GM12891 (cell line): ENCODE measurements at regions not wholly inside any gene's neighbourhood (a gene's known extent, or its start where the extent isn't known, plus 50 kb on each side); places are given as distances from the start of the nearest gene placed in this dataset.
"Not testable (repeated sequence)": the region's sequence is repeated elsewhere in the genome, so short reads cannot be mapped to it uniquely, and the experiment has no call there.

Source experiments
- DNase-seq: peaks from one replicate; pipeline ENCODE4 v3.0.0; 2011; ENCODE audit warnings: low spot score; ENCODE audit not compliant: insufficient read length
- FAIRE-seq: peaks from 2 replicates; lab custom pipeline; 2011; peaks lifted over from hg19 to GRCh38; lab: Jason Lieb, UNC
- PAX5 ChIP-seq: IDR thresholded peaks from 2 replicates; pipeline ENCODE4 v1.6.1; 2011; ENCODE audit warnings: low read length, moderate library complexity, mild to moderate bottlenecking; ENCODE audit not compliant: insufficient read depth, severe bottlenecking
- POLR2A ChIP-seq: IDR thresholded peaks from 2 replicates; pipeline ENCODE4 v1.6.1; 2011; ENCODE audit warnings: low read depth, low read length, control low read depth
- POLR2AphosphoS5 ChIP-seq: IDR thresholded peaks from 2 replicates; pipeline ENCODE4 v1.6.1; 2011; ENCODE audit warnings: low read depth, low read length, control low read depth
- POU2F2 ChIP-seq: IDR thresholded peaks from 2 replicates; pipeline ENCODE4 v1.6.1; 2011; ENCODE audit warnings: low read depth, mild to moderate bottlenecking, control low read depth, low read length, moderate library complexity
- SPI1 ChIP-seq: IDR thresholded peaks from 2 replicates; pipeline ENCODE4 v1.6.1; 2011; ENCODE audit warnings: low read depth, low read length, control low read depth
- TAF1 ChIP-seq: IDR thresholded peaks from 2 replicates; pipeline ENCODE4 v1.6.1; 2011; ENCODE audit warnings: low read depth, low read length, control low read depth

DNA sequence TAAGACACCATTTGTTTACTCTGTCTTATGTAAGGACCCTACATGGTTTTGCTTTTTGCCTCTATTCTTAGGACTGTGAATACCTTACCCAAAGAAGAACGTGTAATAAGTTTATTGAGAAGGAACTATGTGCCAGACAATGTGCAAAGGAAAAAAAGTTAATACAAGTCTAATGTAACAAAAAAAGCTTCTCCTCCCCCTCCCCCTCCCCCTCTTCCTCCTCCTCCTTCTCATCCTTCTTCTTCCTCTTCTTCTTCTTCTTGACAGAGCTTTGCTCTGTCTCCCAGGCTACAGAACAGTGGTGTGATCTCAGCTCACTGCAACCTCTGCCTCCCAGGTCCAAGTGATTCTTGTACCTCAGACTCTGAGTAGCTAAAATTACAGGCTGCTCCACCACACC lies 50.9 kb upstream of the MITF start:
- FAIRE-seq (no peak), DNase-seq (no peak)

GRCh38 chr3:69687641-69688040 lies 51.6 kb upstream of the MITF start:
- TF ChIP-seq POLR2A (no peak), PAX5 (no peak), TAF1 (no peak), POLR2AphosphoS5 (no peak), POU2F2 (no peak)
- no peak for FAIRE-seq

More for the DNA sequence above, 50.9 kb upstream of the MITF start:
- TF ChIP-seq TAF1, result no peak
- no peak for TF ChIP-seq POU2F2
- no peak for TF ChIP-seq SPI1
- TF ChIP-seq PAX5, result no peak
- no peak for TF ChIP-seq POLR2A
- no peak for TF ChIP-seq POLR2AphosphoS5

GRCh38 chr3:69686056-69686455 lies 53.2 kb upstream of the MITF start:
- DNase-seq, result no peak
- TF ChIP-seq POLR2AphosphoS5 (no peak), SPI1 (no peak), TAF1 (no peak), POU2F2 (no peak), POLR2A (no peak), PAX5 (no peak)
- FAIRE-seq, result no peak

More at GRCh38 chr3:69687641-69688040, 51.6 kb upstream of the MITF start:
- DNase-seq, result no peak

DNA sequence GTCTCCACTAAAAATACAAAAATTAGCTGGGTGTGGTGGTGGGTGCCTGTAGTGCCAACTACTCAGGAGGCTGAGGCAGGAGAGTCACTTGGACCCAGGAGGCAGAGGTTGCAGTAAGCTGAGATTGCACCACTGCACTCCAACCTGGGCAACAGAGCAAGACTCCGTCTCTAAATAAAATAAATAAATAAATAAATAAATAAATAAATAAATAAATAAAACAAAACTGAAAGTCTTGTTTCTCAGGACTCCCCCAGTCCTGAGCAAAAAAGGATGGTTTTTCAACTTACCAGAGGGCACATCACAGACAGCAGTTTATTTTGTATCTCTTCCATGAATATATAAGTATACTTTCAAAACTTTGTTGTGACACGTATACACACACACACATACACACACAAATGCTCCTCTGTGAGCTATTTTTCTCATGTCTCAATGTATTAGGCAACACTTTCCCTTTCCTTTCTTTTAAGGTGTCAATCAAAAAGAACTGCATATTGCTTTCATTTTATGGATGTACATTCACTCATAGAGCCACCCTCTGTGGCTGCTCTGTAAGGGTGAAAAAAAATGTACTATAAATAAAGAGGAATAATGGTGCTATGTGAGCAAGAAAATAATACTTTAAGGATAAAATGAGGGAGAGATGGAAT lies 54.8 kb upstream of the MITF start:
- FAIRE-seq (no peak), DNase-seq (no peak)
- TF ChIP-seq POLR2AphosphoS5 (no peak), PAX5 (no peak), TAF1 (no peak), POLR2A (no peak), SPI1 (no peak), POU2F2 (no peak)

- TF ChIP-seq POLR2AphosphoS5 (no peak), SPI1 (no peak), POU2F2 (no peak), PAX5 (no peak), POLR2A (no peak)
- FAIRE-seq (no peak), DNase-seq (no peak)
Observed at GRCh38 chr3:69683082-69683806, 56.0 kb upstream of the MITF start.

DNA sequence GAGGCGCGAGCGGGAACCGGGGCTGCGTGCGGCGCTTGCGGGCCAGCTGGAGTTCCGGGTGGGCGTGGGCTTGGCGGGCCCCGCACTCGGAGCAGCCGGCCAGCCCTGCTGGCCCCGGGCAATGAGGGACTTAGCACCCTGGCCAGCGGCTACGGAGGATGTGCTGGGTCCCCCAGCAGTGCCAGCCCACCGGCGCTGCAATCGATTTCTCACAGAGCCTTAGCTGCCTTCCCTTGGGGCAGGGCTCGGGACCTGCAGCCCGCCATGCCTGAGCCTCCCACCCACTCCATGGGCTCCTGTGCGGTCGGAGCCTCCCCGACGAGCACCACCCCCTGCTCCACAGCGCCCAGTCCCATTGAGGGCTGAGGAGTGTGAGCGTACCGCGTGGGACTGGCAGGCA lies 61.8 kb upstream of the MITF start:
- not testable (repeated sequence) for FAIRE-seq, DNase-seq

- no peak for TF ChIP-seq TAF1
- TF ChIP-seq PAX5, result no peak
- TF ChIP-seq POLR2A, result no peak
- DNase-seq, result no peak
- FAIRE-seq, result no peak
Observed at GRCh38 chr3:69675786-69676530, 63.3 kb upstream of the MITF start.

DNA sequence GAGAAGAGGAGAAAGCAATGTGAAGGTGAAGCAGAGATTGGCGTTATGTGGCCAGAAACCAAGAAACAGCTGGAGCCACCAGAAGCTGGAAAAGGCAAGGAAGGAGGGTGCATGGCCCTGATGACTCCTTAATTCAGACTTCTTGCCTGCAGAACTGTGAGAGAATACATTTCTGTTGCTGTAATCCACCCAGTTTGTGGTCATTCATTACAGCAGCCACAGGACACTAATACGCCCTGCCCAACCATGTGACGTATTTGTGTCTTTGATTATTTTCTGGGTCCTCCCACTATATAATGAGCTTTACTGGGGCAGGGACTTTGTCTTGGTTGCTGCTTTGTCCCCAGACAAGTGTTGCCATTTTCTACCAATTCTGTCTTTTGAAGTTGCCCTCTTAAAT lies 64.5 kb upstream of the MITF start:
- FAIRE-seq (no peak), DNase-seq (no peak)
- TF ChIP-seq POLR2A (no peak), TAF1 (no peak), PAX5 (no peak), POLR2AphosphoS5 (no peak), POU2F2 (no peak), SPI1 (no peak)

- FAIRE-seq (no peak), DNase-seq (no peak)
- TF ChIP-seq POU2F2 (no peak), POLR2A (no peak), TAF1 (no peak), POLR2AphosphoS5 (no peak), SPI1 (no peak), PAX5 (no peak)
Observed at GRCh38 chr3:69671082-69671952, 67.9 kb upstream of the MITF start.
